Sigmoid colon (tissue), 6 donors: ENCODE measurements at regions not wholly inside any gene's neighbourhood (a gene's known extent, or its start where the extent isn't known, plus 50 kb on each side); places are given as distances from the start of the nearest gene placed in this dataset.

Source experiments
- DNase-seq: peaks from one replicate; pipeline ENCODE4 v3.0.0-alpha.2; 2019
- H3K27ac ChIP-seq, 4 donors: fragments of 200-600 bp; sonication (generic); one replicate each; pipeline ENCODE4 v1.5.1; 2016 to 2019; ENCODE audit warnings: mild to moderate bottlenecking in 1 of 4
- H3K27me3 ChIP-seq, 3 donors: fragments of 200-600 bp; sonication (generic); one replicate each; pipeline ENCODE4 v1.5.1; 2019; ENCODE audit warnings: mild to moderate bottlenecking in 1 of 3
- H3K36me3 ChIP-seq, 4 donors: fragments of 200-600 bp; sonication (generic); one replicate each; pipeline ENCODE4 v1.5.1; 2016 to 2019
- H3K4me1 ChIP-seq, 4 donors: fragments of 200-600 bp; sonication (generic); one replicate each; pipeline ENCODE4 v1.5.1; 2017 to 2019
- H3K4me3 ChIP-seq, 4 donors: fragments of 200-600 bp; sonication (generic); one replicate each; pipeline ENCODE4 v1.5.1; 2017 to 2019; ENCODE audit warnings: mild to moderate bottlenecking in 2 of 4, moderate library complexity in 1 of 4
- H3K9me3 ChIP-seq, 4 donors: fragments of 200-600 bp in 3 of 4; sonication (generic) in 3 of 4; one replicate each; pipeline versions ENCODE4 v1.5.1 to v1.6.1; 2013 to 2019
- CTCF ChIP-seq, 4 experiments: fragments of 450-650 bp in 3 of 4; fragments of 200-600 bp in 1 of 4; IDR thresholded peaks; one replicate each; pipeline ENCODE4 v1.5.1; 2016 to 2019; ENCODE audit warnings: antibody characterized with exemption in 4 of 4, mild to moderate bottlenecking in 3 of 4, moderate library complexity in 2 of 4
- EP300 ChIP-seq, 4 donors: sonication (generic); formaldehyde crosslinking; IDR thresholded peaks; one replicate each; pipeline ENCODE4 v1.6.1; 2017; ENCODE audit warnings: antibody characterized with exemption in 4 of 4
- POLR2A ChIP-seq, 2 donors: fragments of 450-650 bp; IDR thresholded peaks; one replicate each; pipeline ENCODE4 v1.6.1; 2016; ENCODE audit warnings: antibody characterized with exemption in 2 of 2, mild to moderate bottlenecking in 2 of 2, moderate library complexity in 2 of 2
- POLR2AphosphoS5 ChIP-seq, 4 donors: sonication (generic); formaldehyde crosslinking; IDR thresholded peaks; one replicate each; pipeline ENCODE4 v1.6.1; 2017; ENCODE audit warnings: antibody characterized with exemption in 4 of 4
- WGBS, 2 donors: extraction: QIAGEN DNeasy Blood & Tissue Kit; methylation state at CpG; one replicate each; pipeline ENCODE4 v1.1.7; 2013; 5-methylcytosine and 5-hydroxymethylcytosine counted together
- intact Hi-C: fragments of 100-400 bp; cut with DNase I; formaldehyde crosslinking; loops from one replicate; pipeline ENCODE4 v1.15.1; 2023
- donor health status: healthy with polysubstance abuse.
- donor health status: healthy.

- Histone ChIP-seq H3K9me3 (no peaks in the 10 kb centered on the region), H3K36me3 (no peaks in the 10 kb centered on the region), H3K27ac (no peak overlapping the region), H3K4me1 (no peaks in the 10 kb centered on the region), H3K4me3 (no peak overlapping the region), H3K27me3 (no peaks in the 10 kb centered on the region)
- DNase-seq, result no peak
- intact Hi-C loops, result no loop called here
- TF ChIP-seq EP300 (IDR thresholded peaks at IDR 0.05) (no peak), POLR2A (IDR thresholded peaks at IDR 0.05) (no peak), POLR2AphosphoS5 (IDR thresholded peaks at IDR 0.05) (no peak), CTCF (IDR thresholded peaks at IDR 0.05) (no peak)
Observed at GRCh38 chr5:57939335-57939734, 456.7 kb upstream of the ACTBL2 start.

- intact Hi-C loops, result no loop called here
- no peaks in the 10 kb centered on the region for H3K4me1 ChIP-seq
- no peaks in the 10 kb centered on the region for H3K9me3 ChIP-seq
- no peak overlapping the region for H3K4me3 ChIP-seq
- no peaks in the 10 kb centered on the region for H3K27me3 ChIP-seq
- H3K27ac ChIP-seq, result no peak overlapping the region
- DNase-seq, result no peak
- TF ChIP-seq CTCF (IDR thresholded peaks at IDR 0.05) (no peak), EP300 (IDR thresholded peaks at IDR 0.05) (no peak), POLR2A (IDR thresholded peaks at IDR 0.05) (no peak), POLR2AphosphoS5 (IDR thresholded peaks at IDR 0.05) (no peak)
- no peaks in the 10 kb centered on the region for H3K36me3 ChIP-seq
Observed at GRCh38 chr5:57938174-57938557, 455.6 kb upstream of the ACTBL2 start.

- no peak for TF ChIP-seq POLR2AphosphoS5 (IDR thresholded peaks at IDR 0.05)
- TF ChIP-seq POLR2A (IDR thresholded peaks at IDR 0.05), result no peak
- no peak for TF ChIP-seq CTCF (IDR thresholded peaks at IDR 0.05)
- no peak for TF ChIP-seq EP300 (IDR thresholded peaks at IDR 0.05)
- H3K36me3 ChIP-seq, result no peaks in the 10 kb centered on the region
- H3K27me3 ChIP-seq, result no peaks in the 10 kb centered on the region
- no peak for DNase-seq
- intact Hi-C loops, result no loop called here
- H3K27ac ChIP-seq, result no peak overlapping the region
- no peaks in the 10 kb centered on the region for H3K9me3 ChIP-seq
- no peaks in the 10 kb centered on the region for H3K4me1 ChIP-seq
- H3K4me3 ChIP-seq, result no peak overlapping the region
- 90 to 91% methylated on average over 4 of the region's 4 CpGs for WGBS, 2 donors
Observed at GRCh38 chr5:57937501-57938173, 455.0 kb upstream of the ACTBL2 start.

- Histone ChIP-seq H3K4me3 (no peak overlapping the region), H3K27me3 (no peaks in the 10 kb centered on the region), H3K4me1 (no peaks in the 10 kb centered on the region), H3K27ac (no peak overlapping the region), H3K9me3 (no peaks in the 10 kb centered on the region), H3K36me3 (no peaks in the 10 kb centered on the region)
- TF ChIP-seq CTCF (IDR thresholded peaks at IDR 0.05) (no peak), POLR2A (IDR thresholded peaks at IDR 0.05) (no peak)
- WGBS, 2 donors, result 68 to 76% methylated on average over 3 of the region's 3 CpGs
- DNase-seq, result no peak
- intact Hi-C loops, result no loop called here
Observed at GRCh38 chr5:57937025-57937424, 454.4 kb upstream of the ACTBL2 start.

GRCh38 chr5:57932761-57933160 lies 450.1 kb upstream of the ACTBL2 start:
- Histone ChIP-seq H3K27ac (no peak overlapping the region), H3K4me3 (no peak overlapping the region), H3K27me3 (no peaks in the 10 kb centered on the region), H3K36me3 (no peaks in the 10 kb centered on the region), H3K9me3 (no peaks in the 10 kb centered on the region), H3K4me1 (no peaks in the 10 kb centered on the region)
- 57 to 61% methylated on average over 3 of the region's 3 CpGs for WGBS, 2 donors
- intact Hi-C loops, result no loop called here
- TF ChIP-seq CTCF (IDR thresholded peaks at IDR 0.05), result no peak
- TF ChIP-seq POLR2AphosphoS5 (IDR thresholded peaks at IDR 0.05), result no peak
- TF ChIP-seq EP300 (IDR thresholded peaks at IDR 0.05), result no peak
- TF ChIP-seq POLR2A (IDR thresholded peaks at IDR 0.05), result no peak
- DNase-seq, result no peak
